ENCODE measurements at regions not wholly inside any gene's neighbourhood (a gene's known extent, or its start where the extent isn't known, plus 50 kb on each side); places are given as distances from the start of the nearest gene placed in this dataset.

DNA sequence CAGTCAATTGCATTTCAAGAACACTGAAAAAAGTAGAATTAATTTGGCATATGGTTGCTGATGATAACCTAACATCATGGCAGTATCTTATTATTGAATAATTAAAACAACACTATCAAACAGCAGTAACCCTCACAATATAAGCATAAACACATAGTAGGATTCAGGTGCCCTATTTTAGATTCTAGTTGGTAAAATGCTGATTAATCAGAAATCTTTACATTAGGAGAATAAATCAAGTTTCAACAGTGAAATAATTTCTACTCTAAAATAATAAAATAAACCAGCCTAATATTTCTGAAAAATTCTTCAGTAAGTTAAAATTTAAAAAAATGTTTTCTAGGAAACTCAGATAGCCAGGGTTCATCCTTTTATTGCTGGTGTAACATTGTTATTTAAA, 76.4 kb upstream of the NUDT12 start:
- DNase-seq (ENCODE audit: low spot score) = no peak

GRCh38 chr5:103624675-103625074, 62.1 kb upstream of the NUDT12 start:
- DNase-seq (ENCODE audit: low spot score) = no peak

DNA sequence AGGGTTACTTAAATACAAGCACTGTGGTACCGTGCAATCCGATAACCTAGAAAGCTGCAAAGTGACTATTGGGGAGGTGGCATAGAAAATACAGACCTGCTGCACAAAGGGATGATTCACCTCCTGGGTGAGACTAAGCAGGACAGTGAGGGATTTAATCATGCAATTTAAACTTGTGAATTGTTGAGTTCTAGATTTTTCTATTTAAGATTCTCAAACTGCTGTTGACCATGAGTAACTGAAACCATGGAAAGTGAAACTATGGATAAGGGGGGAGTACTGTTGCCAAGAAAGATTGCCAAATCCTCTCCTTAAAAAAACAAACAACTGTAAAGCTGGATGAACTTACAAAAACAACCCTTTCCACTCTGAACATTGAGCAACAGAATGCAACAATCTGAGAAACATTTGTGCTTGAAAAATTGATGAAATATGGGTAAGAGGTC, 61.5 kb upstream of the NUDT12 start:
- no peak for DNase-seq (ENCODE audit: low spot score)

DNA sequence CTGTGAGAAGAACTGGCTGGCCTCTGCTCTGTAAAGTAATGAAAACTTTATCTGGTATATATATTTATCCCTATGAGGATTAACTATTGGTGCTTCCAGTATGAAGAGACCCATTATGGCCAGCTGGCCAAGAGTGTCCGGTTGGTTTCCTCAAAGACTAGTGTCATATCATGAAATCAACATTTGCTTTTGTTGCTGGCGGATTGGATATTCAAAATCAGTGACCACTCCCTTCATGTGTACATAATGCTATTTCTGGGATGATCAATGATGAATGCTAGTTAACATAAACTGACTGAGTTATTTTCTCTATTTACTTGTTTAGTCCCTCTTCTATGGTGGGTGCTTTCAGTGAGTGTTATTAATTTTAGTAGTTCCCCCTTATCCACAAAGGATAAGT, 60.8 kb upstream of the NUDT12 start:
- DNase-seq (ENCODE audit: low spot score) = no peak

GRCh38 chr5:103621548-103621930, 59.0 kb upstream of the NUDT12 start:
- no peak for DNase-seq (ENCODE audit: low spot score)

DNA sequence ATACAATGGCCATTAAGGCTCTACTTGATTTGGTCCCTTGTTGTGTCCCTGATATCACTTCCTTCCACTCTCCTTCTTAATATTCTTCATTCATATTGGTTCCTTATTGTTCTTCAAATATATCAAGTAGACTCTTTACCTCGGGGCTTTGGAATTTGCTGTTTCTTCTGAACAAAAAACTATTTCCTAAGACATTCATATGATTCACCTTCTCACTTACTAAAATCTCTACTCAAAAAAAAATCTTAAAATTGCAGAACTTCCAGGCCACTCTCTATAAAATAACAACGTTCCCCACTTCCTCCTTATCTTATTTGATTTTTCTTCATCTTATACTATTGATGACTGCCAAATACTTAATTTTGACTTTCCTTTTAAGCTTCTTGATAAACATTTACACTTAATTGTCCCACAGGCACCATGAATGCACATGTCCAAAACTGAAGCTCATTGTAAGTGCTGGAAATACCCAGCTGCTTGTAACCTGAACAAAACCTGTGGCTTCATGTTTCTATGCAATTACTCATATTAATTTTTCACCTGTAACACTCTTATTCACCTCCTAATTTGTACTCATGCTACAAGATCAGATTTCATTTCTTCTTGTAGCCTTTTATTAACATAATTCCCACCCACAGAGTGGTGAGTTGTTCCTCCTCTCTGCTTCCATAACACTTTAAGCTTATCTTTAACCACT, 58.4 kb upstream of the NUDT12 start:
- DNase-seq (ENCODE audit: low spot score) = no peak

GRCh38 chr5:103617913-103618312, 55.3 kb upstream of the NUDT12 start:
- no peak for DNase-seq (ENCODE audit: low spot score)

DNA sequence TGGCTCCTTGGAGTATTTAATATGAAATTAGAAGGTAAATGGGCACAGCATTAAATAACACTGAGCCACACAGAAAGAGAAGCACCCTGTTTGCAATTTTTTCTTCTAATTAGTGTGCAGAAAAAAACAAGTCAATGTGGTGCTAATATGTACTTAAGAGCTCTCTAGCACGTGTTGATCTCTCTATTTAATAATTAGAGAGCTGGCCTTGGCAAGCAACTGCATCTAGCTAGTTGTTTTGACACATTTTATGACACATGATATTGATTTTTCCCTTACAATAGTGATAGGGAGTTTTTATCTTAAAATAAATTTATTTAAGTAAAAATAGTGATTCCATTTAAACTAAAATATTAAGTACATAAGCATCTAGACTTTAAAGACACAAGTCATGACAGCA, 54.5 kb upstream of the NUDT12 start:
- DNase-seq (ENCODE audit: low spot score) = no peak

DNA sequence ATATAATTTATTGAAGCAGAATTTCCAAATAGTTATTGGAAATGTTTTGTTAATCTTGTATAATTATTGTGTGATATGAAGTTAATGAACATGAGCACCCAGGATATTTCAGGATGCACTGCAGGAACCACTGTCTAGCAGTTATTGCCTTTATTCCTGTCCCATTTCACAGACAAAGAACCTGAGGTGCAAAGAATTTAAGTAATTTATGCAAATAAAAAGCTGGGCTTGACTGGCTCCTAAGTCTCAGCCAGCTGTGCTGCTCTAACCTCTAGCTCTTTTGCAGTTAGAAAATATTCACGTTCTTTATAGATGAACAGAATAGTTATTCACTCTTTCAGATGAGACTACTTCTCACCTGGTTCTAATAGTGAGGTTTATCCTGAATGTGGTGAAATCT, 50.0 kb upstream of the NUDT12 start:
- no peak for DNase-seq (ENCODE audit: low spot score)
